ENCODE measurements at regions not wholly inside any gene's neighbourhood (a gene's known extent, or its start where the extent isn't known, plus 50 kb on each side); places are given as distances from the start of the nearest gene placed in this dataset.

GRCh38 chr13:86937316-86937715 lies 733.9 kb upstream of the SLITRK5 start:
- TF ChIP-seq CTCF (IDR thresholded peaks at IDR 0.05 in 4 of 5, conservative IDR thresholded peaks at IDR 0.05 in 1 of 5) (no peak), POLR2A (IDR thresholded peaks at IDR 0.05) (no peak)

All from gastrocnemius medialis (tissue), 4 donors.